ENCODE measurements at regions not wholly inside any gene's neighbourhood (a gene's known extent, or its start where the extent isn't known, plus 50 kb on each side); places are given as distances from the start of the nearest gene placed in this dataset.
"Not testable (repeated sequence)": the region's sequence is repeated elsewhere in the genome, so short reads cannot be mapped to it uniquely, and the experiment has no call there.

DNA sequence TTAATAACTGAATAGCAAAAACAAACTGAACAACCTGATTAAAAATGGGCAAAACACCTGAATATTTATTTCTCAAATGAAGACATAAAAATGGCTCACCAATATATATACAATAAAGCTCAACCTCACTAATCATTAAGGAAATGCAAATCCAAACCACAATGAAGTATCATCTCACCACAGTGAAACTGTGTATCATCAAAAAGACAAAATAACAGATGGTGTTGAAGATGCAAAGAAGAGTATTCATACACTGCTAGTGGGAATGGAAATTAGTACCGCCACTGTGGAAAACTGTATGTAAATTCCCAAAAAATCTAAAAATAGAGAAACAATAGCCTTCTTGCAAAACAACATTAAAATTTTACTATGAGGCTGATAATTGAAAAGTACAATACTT, 1660.1 kb upstream of the B3GALT2 start:
- Histone ChIP-seq H3K4me3 (ENCODE audit: low read depth in 1 of 2, low read length in 2 of 2) (no peak overlapping the region), H3K36me3 (ENCODE audit: control insufficient read depth in 1 of 2, insufficient read depth in 2 of 2, low read length in 2 of 2) (no peaks in the 10 kb centered on the region), H3K27me3 (ENCODE audit: low read depth, low read length) (no peaks in the 10 kb centered on the region), H3K27ac (ENCODE audit: low read length) (no peak overlapping the region), H3K4me1 (ENCODE audit: control insufficient read depth in 1 of 2, insufficient read depth in 2 of 2, low read length in 2 of 2) (no peaks in the 10 kb centered on the region), H3K9me3 (ENCODE audit: control insufficient read depth in 1 of 2, low read length in 2 of 2) (no peaks in the 10 kb centered on the region)

DNA sequence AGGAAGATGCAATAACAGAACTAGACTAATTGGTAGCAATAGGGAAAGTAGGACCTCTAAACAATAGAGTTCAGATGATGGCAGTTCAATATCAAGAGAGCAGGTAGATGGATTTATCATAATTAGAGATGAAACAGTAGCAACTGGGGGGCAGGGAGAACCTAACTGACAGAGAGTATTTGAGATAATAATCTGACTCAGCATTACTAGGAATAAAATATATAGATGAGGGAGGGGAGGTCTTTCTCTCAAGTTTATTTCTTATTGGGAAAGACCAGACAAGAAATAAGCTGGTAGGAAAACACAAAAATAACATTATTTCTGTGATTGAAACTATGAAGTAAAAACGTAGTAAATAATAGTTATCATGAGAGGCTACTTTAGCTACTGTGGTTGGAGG, 1656.7 kb upstream of the B3GALT2 start:
- Histone ChIP-seq H3K27me3 (ENCODE audit: low read depth, low read length) (no peaks in the 10 kb centered on the region), H3K4me3 (ENCODE audit: low read depth in 1 of 2, low read length in 2 of 2) (no peak overlapping the region), H3K36me3 (ENCODE audit: control insufficient read depth in 1 of 2, insufficient read depth in 2 of 2, low read length in 2 of 2) (no peaks in the 10 kb centered on the region), H3K9me3 (ENCODE audit: control insufficient read depth in 1 of 2, low read length in 2 of 2) (no peaks in the 10 kb centered on the region), H3K27ac (ENCODE audit: low read length) (no peak overlapping the region), H3K4me1 (ENCODE audit: control insufficient read depth in 1 of 2, insufficient read depth in 2 of 2, low read length in 2 of 2) (no peaks in the 10 kb centered on the region)

GRCh38 chr1:194833111-194833510, 1646.7 kb upstream of the B3GALT2 start:
- H3K27ac ChIP-seq (ENCODE audit: low read length): no peak overlapping the region
- no peaks in the 10 kb centered on the region for H3K36me3 ChIP-seq (ENCODE audit: control insufficient read depth in 1 of 2, insufficient read depth in 2 of 2, low read length in 2 of 2)
- no peaks in the 10 kb centered on the region for H3K4me1 ChIP-seq (ENCODE audit: control insufficient read depth in 1 of 2, insufficient read depth in 2 of 2, low read length in 2 of 2)
- no peak overlapping the region for H3K4me3 ChIP-seq (ENCODE audit: low read depth in 1 of 2, low read length in 2 of 2)
- no peaks in the 10 kb centered on the region for H3K9me3 ChIP-seq (ENCODE audit: control insufficient read depth in 1 of 2, low read length in 2 of 2)
- H3K27me3 ChIP-seq (ENCODE audit: low read depth, low read length): no peaks in the 10 kb centered on the region

- H3K9me3 ChIP-seq (ENCODE audit: control insufficient read depth in 1 of 2, low read length in 2 of 2); H3K4me3 ChIP-seq (ENCODE audit: low read depth in 1 of 2, low read length in 2 of 2); H3K4me1 ChIP-seq (ENCODE audit: control insufficient read depth in 1 of 2, insufficient read depth in 2 of 2, low read length in 2 of 2); H3K27ac ChIP-seq (ENCODE audit: low read length); H3K36me3 ChIP-seq (ENCODE audit: control insufficient read depth in 1 of 2, insufficient read depth in 2 of 2, low read length in 2 of 2); H3K27me3 ChIP-seq (ENCODE audit: low read depth, low read length): not testable (repeated sequence)
These were observed 1645.2 kb upstream of the B3GALT2 start for GRCh38 chr1:194831595-194831994.

DNA sequence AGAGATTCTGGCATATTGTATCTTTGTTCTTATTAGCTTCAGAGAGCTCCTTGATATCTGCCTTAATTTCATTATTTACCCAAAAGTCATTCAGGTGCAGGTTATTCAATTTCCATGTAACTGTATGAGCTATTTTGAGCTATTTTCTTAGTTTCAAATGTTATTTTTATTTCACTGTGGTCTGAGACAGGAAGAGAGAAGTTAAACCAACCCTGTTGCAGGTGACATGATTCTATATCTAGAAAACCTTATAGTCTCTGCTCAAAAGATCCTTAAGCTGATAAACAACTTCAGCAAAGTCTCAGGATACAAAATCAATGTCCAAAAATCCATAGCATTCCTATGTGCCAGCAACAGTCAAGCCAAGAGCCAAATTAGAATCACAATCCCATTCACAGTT, 1644.0 kb upstream of the B3GALT2 start:
- H3K27me3 ChIP-seq (ENCODE audit: low read depth, low read length): no peaks in the 10 kb centered on the region
- no peaks in the 10 kb centered on the region for H3K9me3 ChIP-seq (ENCODE audit: control insufficient read depth in 1 of 2, low read length in 2 of 2)
- H3K36me3 ChIP-seq (ENCODE audit: control insufficient read depth in 1 of 2, insufficient read depth in 2 of 2, low read length in 2 of 2): no peaks in the 10 kb centered on the region
- no peaks in the 10 kb centered on the region for H3K4me1 ChIP-seq (ENCODE audit: control insufficient read depth in 1 of 2, insufficient read depth in 2 of 2, low read length in 2 of 2)
- H3K4me3 ChIP-seq (ENCODE audit: low read depth in 1 of 2, low read length in 2 of 2): no peak overlapping the region
- no peak overlapping the region for H3K27ac ChIP-seq (ENCODE audit: low read length)

DNA sequence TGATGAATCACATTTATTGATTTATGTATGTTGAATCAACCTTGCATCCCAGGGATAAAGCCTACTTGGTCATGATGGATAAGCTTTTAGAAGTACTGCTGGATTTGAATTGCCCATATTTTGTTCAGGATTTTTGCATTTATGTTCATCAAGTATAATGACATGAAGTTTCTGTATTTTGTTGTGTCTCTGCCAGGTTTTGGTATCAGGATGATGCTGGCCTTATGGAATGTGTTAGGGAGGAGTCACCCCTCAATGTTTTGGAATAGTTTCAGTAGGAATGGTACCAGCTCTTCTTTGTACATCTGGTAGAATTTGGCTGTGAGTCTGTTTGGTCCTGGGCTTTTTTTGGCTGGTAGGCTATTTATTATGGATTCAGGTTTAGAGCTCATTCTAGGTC, 1643.1 kb upstream of the B3GALT2 start:
- no peaks in the 10 kb centered on the region for H3K4me1 ChIP-seq (ENCODE audit: control insufficient read depth in 1 of 2, insufficient read depth in 2 of 2, low read length in 2 of 2)
- no peak overlapping the region for H3K4me3 ChIP-seq (ENCODE audit: low read depth in 1 of 2, low read length in 2 of 2)
- no peaks in the 10 kb centered on the region for H3K36me3 ChIP-seq (ENCODE audit: control insufficient read depth in 1 of 2, insufficient read depth in 2 of 2, low read length in 2 of 2)
- no peaks in the 10 kb centered on the region for H3K27me3 ChIP-seq (ENCODE audit: low read depth, low read length)
- H3K9me3 ChIP-seq (ENCODE audit: control insufficient read depth in 1 of 2, low read length in 2 of 2): no peaks in the 10 kb centered on the region
- no peak overlapping the region for H3K27ac ChIP-seq (ENCODE audit: low read length)

- no peaks in the 10 kb centered on the region for H3K27me3 ChIP-seq (ENCODE audit: low read depth, low read length)
- H3K27ac ChIP-seq (ENCODE audit: low read length): no peak overlapping the region
- H3K36me3 ChIP-seq (ENCODE audit: control insufficient read depth in 1 of 2, insufficient read depth in 2 of 2, low read length in 2 of 2): no peaks in the 10 kb centered on the region
- no peaks in the 10 kb centered on the region for H3K9me3 ChIP-seq (ENCODE audit: control insufficient read depth in 1 of 2, low read length in 2 of 2)
- no peaks in the 10 kb centered on the region for H3K4me1 ChIP-seq (ENCODE audit: control insufficient read depth in 1 of 2, insufficient read depth in 2 of 2, low read length in 2 of 2)
- H3K4me3 ChIP-seq (ENCODE audit: low read depth in 1 of 2, low read length in 2 of 2): no peak overlapping the region
These were observed 1639.0 kb upstream of the B3GALT2 start for GRCh38 chr1:194825382-194825781.

- H3K4me3 ChIP-seq (ENCODE audit: low read depth in 1 of 2, low read length in 2 of 2): no peak overlapping the region
- no peaks in the 10 kb centered on the region for H3K4me1 ChIP-seq (ENCODE audit: control insufficient read depth in 1 of 2, insufficient read depth in 2 of 2, low read length in 2 of 2)
- no peaks in the 10 kb centered on the region for H3K9me3 ChIP-seq (ENCODE audit: control insufficient read depth in 1 of 2, low read length in 2 of 2)
- no peaks in the 10 kb centered on the region for H3K27me3 ChIP-seq (ENCODE audit: low read depth, low read length)
- H3K27ac ChIP-seq (ENCODE audit: low read length): no peak overlapping the region
- H3K36me3 ChIP-seq (ENCODE audit: control insufficient read depth in 1 of 2, insufficient read depth in 2 of 2, low read length in 2 of 2): no peaks in the 10 kb centered on the region
These were observed 1634.7 kb upstream of the B3GALT2 start for GRCh38 chr1:194821091-194821490.

- H3K27ac ChIP-seq (ENCODE audit: low read length): no peak overlapping the region
- no peaks in the 10 kb centered on the region for H3K9me3 ChIP-seq (ENCODE audit: control insufficient read depth in 1 of 2, low read length in 2 of 2)
- no peak overlapping the region for H3K4me3 ChIP-seq (ENCODE audit: low read depth in 1 of 2, low read length in 2 of 2)
- H3K27me3 ChIP-seq (ENCODE audit: low read depth, low read length): no peaks in the 10 kb centered on the region
- no peaks in the 10 kb centered on the region for H3K4me1 ChIP-seq (ENCODE audit: control insufficient read depth in 1 of 2, insufficient read depth in 2 of 2, low read length in 2 of 2)
- no peaks in the 10 kb centered on the region for H3K36me3 ChIP-seq (ENCODE audit: control insufficient read depth in 1 of 2, insufficient read depth in 2 of 2, low read length in 2 of 2)
These were observed 1632.3 kb upstream of the B3GALT2 start for GRCh38 chr1:194818674-194819073.

GRCh38 chr1:194816859-194817258, 1630.4 kb upstream of the B3GALT2 start:
- Histone ChIP-seq H3K9me3 (ENCODE audit: control insufficient read depth in 1 of 2, low read length in 2 of 2) (no peaks in the 10 kb centered on the region), H3K27ac (ENCODE audit: low read length) (no peak overlapping the region), H3K4me3 (ENCODE audit: low read depth in 1 of 2, low read length in 2 of 2) (no peak overlapping the region), H3K4me1 (ENCODE audit: control insufficient read depth in 1 of 2, insufficient read depth in 2 of 2, low read length in 2 of 2) (no peaks in the 10 kb centered on the region), H3K36me3 (ENCODE audit: control insufficient read depth in 1 of 2, insufficient read depth in 2 of 2, low read length in 2 of 2) (no peaks in the 10 kb centered on the region), H3K27me3 (ENCODE audit: low read depth, low read length) (no peaks in the 10 kb centered on the region)

- Histone ChIP-seq H3K36me3 (ENCODE audit: control insufficient read depth in 1 of 2, insufficient read depth in 2 of 2, low read length in 2 of 2) (no peaks in the 10 kb centered on the region), H3K9me3 (ENCODE audit: control insufficient read depth in 1 of 2, low read length in 2 of 2) (no peaks in the 10 kb centered on the region), H3K27ac (ENCODE audit: low read length) (no peak overlapping the region), H3K4me1 (ENCODE audit: control insufficient read depth in 1 of 2, insufficient read depth in 2 of 2, low read length in 2 of 2) (no peaks in the 10 kb centered on the region), H3K27me3 (ENCODE audit: low read depth, low read length) (no peaks in the 10 kb centered on the region), H3K4me3 (ENCODE audit: low read depth in 1 of 2, low read length in 2 of 2) (no peak overlapping the region)
These were observed 1626.7 kb upstream of the B3GALT2 start for GRCh38 chr1:194813096-194813495.

GRCh38 chr1:194809665-194810064, 1623.3 kb upstream of the B3GALT2 start:
- Histone ChIP-seq H3K27ac (ENCODE audit: low read length) (no peak overlapping the region), H3K4me3 (ENCODE audit: low read depth in 1 of 2, low read length in 2 of 2) (no peak overlapping the region)

More at GRCh38 chr1:194809665-194810064, 1623.3 kb upstream of the B3GALT2 start:
- no peaks in the 10 kb centered on the region for H3K36me3 ChIP-seq (ENCODE audit: control insufficient read depth in 1 of 2, insufficient read depth in 2 of 2, low read length in 2 of 2)
- no peaks in the 10 kb centered on the region for H3K9me3 ChIP-seq (ENCODE audit: control insufficient read depth in 1 of 2, low read length in 2 of 2)
- no peaks in the 10 kb centered on the region for H3K4me1 ChIP-seq (ENCODE audit: control insufficient read depth in 1 of 2, insufficient read depth in 2 of 2, low read length in 2 of 2)
- no peaks in the 10 kb centered on the region for H3K27me3 ChIP-seq (ENCODE audit: low read depth, low read length)
